HepG2 (cell line): ENCODE measurements at regions not wholly inside any gene's neighbourhood (a gene's known extent, or its start where the extent isn't known, plus 50 kb on each side); places are given as distances from the start of the nearest gene placed in this dataset.

Experiments
- FIP1L1 ChIP-seq: fragments of 200-400 bp; formaldehyde crosslinking; IDR thresholded peaks from 2 replicates; pipeline ENCODE4 v1.6.1; 2018; ENCODE audit warnings: low read depth, mild to moderate bottlenecking, low read length, moderate library complexity, borderline replicate concordance; ENCODE audit not compliant: insufficient read depth
- HOXA7 ChIP-seq: sonication (generic); formaldehyde crosslinking; IDR thresholded peaks from 2 replicates; pipeline ENCODE4 v1.8.1; 2022; ENCODE audit warnings: mild to moderate bottlenecking, missing genetic modification reagents, moderate library complexity
- MBD4 ChIP-seq: IDR thresholded peaks from 2 replicates; pipeline ENCODE4 v1.6.1; 2012; ENCODE audit warnings: low read length, inconsistent platforms, borderline replicate concordance
- SIN3A ChIP-seq: IDR thresholded peaks from 2 replicates; pipeline ENCODE4 v1.6.1; 2011; ENCODE audit warnings: low read depth, mild to moderate bottlenecking, control low read depth, low read length, borderline replicate concordance
- TBL1XR1 ChIP-seq: fragments of 150-350 bp; IDR thresholded peaks from 2 replicates; pipeline ENCODE4 v1.6.1; 2014; ENCODE audit warnings: borderline replicate concordance, low read length; ENCODE audit not compliant: partially characterized antibody
- TP53 ChIP-seq: sonication (generic); formaldehyde crosslinking; conservative IDR thresholded peaks from 2 replicates; pipeline ENCODE4 v1.4.0; 2020; ENCODE audit warnings: missing genetic modification reagents
- ZNF709 ChIP-seq: sonication (generic); formaldehyde crosslinking; IDR thresholded peaks from 2 replicates; pipeline ENCODE4 v1.5.0; 2020; ENCODE audit warnings: mild to moderate bottlenecking, missing genetic modification reagents
- ZNF749 ChIP-seq: sonication (generic); formaldehyde crosslinking; IDR thresholded peaks from 2 replicates; pipeline ENCODE4 v1.8.0; 2022; ENCODE audit warnings: mild to moderate bottlenecking, missing genetic modification reagents, moderate library complexity, borderline replicate concordance
- TF ChIP-seq, protein P1 (sequence below): IDR thresholded peaks from 2 replicates; pipeline ENCODE4 v1.6.1; 2012; ENCODE audit warnings: inconsistent platforms
- TF ChIP-seq, protein P2 (sequence below): sonication (generic); formaldehyde crosslinking; IDR thresholded peaks from 2 replicates; pipeline ENCODE4 v1.5.0; 2020; ENCODE audit warnings: mild to moderate bottlenecking, missing genetic modification reagents, moderate library complexity
- TF ChIP-seq, protein P3 (sequence below): sonication (generic); formaldehyde crosslinking; IDR thresholded peaks from 2 replicates; pipeline ENCODE4 v1.5.0; 2020; ENCODE audit warnings: missing genetic modification reagents

DNA sequence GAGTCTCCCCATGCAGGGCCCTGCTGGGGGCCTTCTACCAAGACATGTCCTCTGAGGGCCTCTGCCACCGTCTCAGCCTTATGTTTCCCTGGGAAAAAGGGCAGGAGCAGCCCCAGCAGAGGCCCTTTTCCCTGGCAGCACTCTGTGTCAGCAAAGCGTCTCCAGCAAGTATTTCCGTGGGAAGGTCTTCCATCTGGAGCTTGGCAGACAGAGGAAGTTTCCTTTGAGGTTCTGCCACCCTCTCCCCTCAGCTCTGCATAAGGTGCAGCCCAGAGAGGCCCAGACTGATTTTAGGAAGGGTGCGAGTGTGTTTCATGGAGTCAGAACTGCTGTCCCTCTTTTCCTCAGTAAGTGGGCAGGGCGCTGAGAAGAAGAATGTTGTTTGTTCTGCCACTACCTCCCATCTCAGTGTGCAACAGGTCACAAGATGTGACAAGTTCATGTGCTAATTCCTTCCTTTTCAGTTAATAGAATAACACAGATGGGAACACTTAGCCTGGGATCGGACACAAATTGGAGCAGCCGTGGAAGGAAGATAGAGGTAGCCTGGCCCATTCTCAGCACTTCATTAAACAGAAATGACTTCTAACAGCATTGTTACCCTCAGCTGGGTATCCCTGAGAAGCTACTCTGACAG lies 784.4 kb downstream of the MAFB start:
- TF ChIP-seq, protein P1, sequence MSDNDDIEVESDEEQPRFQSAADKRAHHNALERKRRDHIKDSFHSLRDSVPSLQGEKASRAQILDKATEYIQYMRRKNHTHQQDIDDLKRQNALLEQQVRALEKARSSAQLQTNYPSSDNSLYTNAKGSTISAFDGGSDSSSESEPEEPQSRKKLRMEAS = no peak
- TF ChIP-seq SIN3A (no peak), FIP1L1 (no peak), TP53 (CRISPR knock-in tag) (no peak), ZNF709 (no peak), TBL1XR1 (no peak), MBD4 (no peak), ZNF749 (no peak), HOXA7 (CRISPR knock-in tag) (no peak)
- TF ChIP-seq, protein P2, sequence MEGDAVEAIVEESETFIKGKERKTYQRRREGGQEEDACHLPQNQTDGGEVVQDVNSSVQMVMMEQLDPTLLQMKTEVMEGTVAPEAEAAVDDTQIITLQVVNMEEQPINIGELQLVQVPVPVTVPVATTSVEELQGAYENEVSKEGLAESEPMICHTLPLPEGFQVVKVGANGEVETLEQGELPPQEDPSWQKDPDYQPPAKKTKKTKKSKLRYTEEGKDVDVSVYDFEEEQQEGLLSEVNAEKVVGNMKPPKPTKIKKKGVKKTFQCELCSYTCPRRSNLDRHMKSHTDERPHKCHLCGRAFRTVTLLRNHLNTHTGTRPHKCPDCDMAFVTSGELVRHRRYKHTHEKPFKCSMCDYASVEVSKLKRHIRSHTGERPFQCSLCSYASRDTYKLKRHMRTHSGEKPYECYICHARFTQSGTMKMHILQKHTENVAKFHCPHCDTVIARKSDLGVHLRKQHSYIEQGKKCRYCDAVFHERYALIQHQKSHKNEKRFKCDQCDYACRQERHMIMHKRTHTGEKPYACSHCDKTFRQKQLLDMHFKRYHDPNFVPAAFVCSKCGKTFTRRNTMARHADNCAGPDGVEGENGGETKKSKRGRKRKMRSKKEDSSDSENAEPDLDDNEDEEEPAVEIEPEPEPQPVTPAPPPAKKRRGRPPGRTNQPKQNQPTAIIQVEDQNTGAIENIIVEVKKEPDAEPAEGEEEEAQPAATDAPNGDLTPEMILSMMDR (CRISPR knock-in tag) = no peak
- TF ChIP-seq, protein P3, sequence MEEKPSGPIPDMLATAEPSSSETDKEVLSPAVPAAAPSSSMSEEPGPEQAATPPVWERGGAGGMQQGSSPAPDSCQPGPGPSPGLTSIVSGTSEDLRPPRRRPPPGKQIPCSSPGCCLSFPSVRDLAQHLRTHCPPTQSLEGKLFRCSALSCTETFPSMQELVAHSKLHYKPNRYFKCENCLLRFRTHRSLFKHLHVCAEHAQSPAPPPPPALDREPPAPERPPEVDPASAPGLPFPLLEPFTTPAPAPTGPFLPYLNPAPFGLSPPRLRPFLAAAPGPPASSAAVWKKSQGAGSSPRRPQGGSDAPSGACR = no peak
